ENCODE measurements at regions not wholly inside any gene's neighbourhood (a gene's known extent, or its start where the extent isn't known, plus 50 kb on each side); places are given as distances from the start of the nearest gene placed in this dataset.
"Not testable (repeated sequence)": the region's sequence is repeated elsewhere in the genome, so short reads cannot be mapped to it uniquely, and the experiment has no call there.

DNA sequence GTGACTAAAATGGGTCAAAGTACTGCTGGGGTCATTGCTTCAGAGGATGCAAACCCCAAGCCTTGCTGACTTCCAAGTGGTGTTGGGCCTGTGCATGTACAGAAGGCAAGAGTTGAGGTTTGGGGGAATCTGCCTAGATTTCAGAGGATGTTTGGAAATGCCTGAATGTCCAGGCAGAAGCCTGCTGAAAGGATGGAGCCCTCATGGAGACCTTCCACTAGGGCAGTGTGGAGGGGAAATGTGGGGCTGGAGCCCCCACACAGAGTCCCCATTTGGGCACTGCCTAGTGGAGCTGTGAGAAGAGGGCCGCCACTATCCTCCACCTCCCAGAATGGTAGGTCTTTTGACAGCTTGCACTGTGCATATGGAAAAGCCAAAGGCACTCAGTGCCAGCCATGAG, 377.7 kb upstream of the TRPC7 start:
- no peak for TF ChIP-seq CTCF (IDR thresholded peaks at IDR 0.05; ENCODE audit: borderline replicate concordance)
- intact Hi-C loops (cut with micrococcal nuclease) = no loop called here
- DNase-seq = no peak
- Histone ChIP-seq H3K9me3 (replicated peaks) (peaks cover 18% of the 10 kb centered on the region), H3K4me3 (no peak overlapping the region), H3K36me3 (no peaks in the 10 kb centered on the region), H3K4me1 (no peaks in the 10 kb centered on the region), H3K27me3 (ENCODE audit: low read depth) (peaks cover 30% of the 10 kb centered on the region), H3K27ac (replicated peaks) (no peak overlapping the region)

- TF ChIP-seq CTCF (IDR thresholded peaks at IDR 0.05; ENCODE audit: borderline replicate concordance) = no peak
- DNase-seq = no peak
- Histone ChIP-seq H3K9me3 (replicated peaks) (peaks cover 18% of the 10 kb centered on the region), H3K4me1 (no peaks in the 10 kb centered on the region), H3K4me3 (no peak overlapping the region), H3K27me3 (ENCODE audit: low read depth) (peaks cover 35% of the 10 kb centered on the region), H3K27ac (replicated peaks) (no peak overlapping the region), H3K36me3 (no peaks in the 10 kb centered on the region)
- intact Hi-C loops (cut with micrococcal nuclease) = no loop called here
Observed at GRCh38 chr5:136740228-136740627, 374.9 kb upstream of the TRPC7 start.

- Histone ChIP-seq H3K9me3 (replicated peaks) (peaks cover 18% of the 10 kb centered on the region), H3K27me3 (ENCODE audit: low read depth) (peaks cover 34% of the 10 kb centered on the region)
- H3K4me3 ChIP-seq; H3K4me1 ChIP-seq; intact Hi-C loops (cut with micrococcal nuclease); H3K36me3 ChIP-seq; DNase-seq; H3K27ac ChIP-seq (replicated peaks): not testable (repeated sequence)
Observed at GRCh38 chr5:136739271-136739670, 373.9 kb upstream of the TRPC7 start.

GRCh38 chr5:136738829-136739228, 373.5 kb upstream of the TRPC7 start:
- intact Hi-C loops (cut with micrococcal nuclease) = no loop called here
- no peak for TF ChIP-seq CTCF (IDR thresholded peaks at IDR 0.05; ENCODE audit: borderline replicate concordance)

DNA sequence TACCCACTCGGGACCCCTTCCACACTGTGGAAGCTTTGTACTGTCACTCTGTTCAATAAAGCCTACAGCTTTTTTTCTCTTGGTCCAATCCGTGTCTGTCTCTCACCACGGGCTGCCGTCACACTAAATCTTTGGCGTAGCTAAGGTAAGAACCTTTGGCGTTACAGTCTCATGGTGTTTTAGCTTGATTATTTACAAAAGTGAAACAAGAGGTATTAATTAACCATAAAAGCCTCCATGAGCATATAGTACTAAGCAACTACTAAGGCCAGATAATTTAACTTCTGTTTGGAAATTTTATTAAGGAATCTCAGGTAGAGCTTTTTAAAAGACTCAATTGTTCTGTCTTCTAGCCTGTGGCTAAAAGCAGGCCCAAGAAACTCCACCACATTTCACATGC, 370.7 kb upstream of the TRPC7 start:
- H3K36me3 ChIP-seq = no peaks in the 10 kb centered on the region
- H3K4me1 ChIP-seq = no peaks in the 10 kb centered on the region
- no peaks in the 10 kb centered on the region for H3K9me3 ChIP-seq (replicated peaks)
- intact Hi-C loops (cut with micrococcal nuclease) = no loop called here
- TF ChIP-seq CTCF (IDR thresholded peaks at IDR 0.05; ENCODE audit: borderline replicate concordance) = no peak
- H3K27me3 ChIP-seq (ENCODE audit: low read depth) = peaks cover 35% of the 10 kb centered on the region
- no peak for DNase-seq
- H3K27ac ChIP-seq (replicated peaks) = no peak overlapping the region
- H3K4me3 ChIP-seq = no peak overlapping the region

More at GRCh38 chr5:136738829-136739228, 373.5 kb upstream of the TRPC7 start:
- Histone ChIP-seq H3K4me3 (no peak overlapping the region), H3K9me3 (replicated peaks) (peaks cover 18% of the 10 kb centered on the region), H3K27ac (replicated peaks) (no peak overlapping the region), H3K36me3 (no peaks in the 10 kb centered on the region), H3K4me1 (no peaks in the 10 kb centered on the region), H3K27me3 (ENCODE audit: low read depth) (peaks cover 30% of the 10 kb centered on the region)
- DNase-seq = no peak

- intact Hi-C loops (cut with micrococcal nuclease); H3K36me3 ChIP-seq: not testable (repeated sequence)
Observed at GRCh38 chr5:136735611-136736010, 370.3 kb upstream of the TRPC7 start.

GRCh38 chr5:136734628-136735027, 369.3 kb upstream of the TRPC7 start:
- intact Hi-C loops (cut with micrococcal nuclease) = no loop called here
- Histone ChIP-seq H3K27me3 (ENCODE audit: low read depth) (peaks cover 34% of the 10 kb centered on the region), H3K9me3 (replicated peaks) (no peaks in the 10 kb centered on the region), H3K4me1 (no peaks in the 10 kb centered on the region), H3K4me3 (no peak overlapping the region), H3K27ac (replicated peaks) (no peak overlapping the region), H3K36me3 (no peaks in the 10 kb centered on the region)
- TF ChIP-seq CTCF (IDR thresholded peaks at IDR 0.05; ENCODE audit: borderline replicate concordance) = no peak
- DNase-seq = no peak

More at GRCh38 chr5:136735611-136736010, 370.3 kb upstream of the TRPC7 start:
- H3K27ac ChIP-seq (replicated peaks); DNase-seq; H3K9me3 ChIP-seq (replicated peaks); H3K4me3 ChIP-seq; H3K4me1 ChIP-seq: not testable (repeated sequence)
- peaks cover 35% of the 10 kb centered on the region for H3K27me3 ChIP-seq (ENCODE audit: low read depth)
